ENCODE measurements at regions not wholly inside any gene's neighbourhood (a gene's known extent, or its start where the extent isn't known, plus 50 kb on each side); places are given as distances from the start of the nearest gene placed in this dataset.

GRCh38 chr1:56050911-56051310 is 528.5 kb downstream of the PLPP3 start:
- DNase-seq: no peak
- no peak overlapping the region for H3K4me3 ChIP-seq (ENCODE audit: insufficient read depth in 1 of 2, low read depth in 1 of 2, low read length in 2 of 2)
- no peak overlapping the region for H3K4me2 ChIP-seq (ENCODE audit: low read length, poor library complexity, severe bottlenecking)
- no peak overlapping the region for H4K91ac ChIP-seq (ENCODE audit: low read length)
- H4K8ac ChIP-seq (ENCODE audit: low read length): no peak overlapping the region
- H3K9me3 ChIP-seq (ENCODE audit: control insufficient read depth, low read length): no peaks in the 10 kb centered on the region
- H3K9ac ChIP-seq (ENCODE audit: low read length): no peak overlapping the region
- H2AK5ac ChIP-seq (ENCODE audit: low read length, severe bottlenecking): no peak overlapping the region
- H2BK12ac ChIP-seq (ENCODE audit: low read length in 2 of 2): no peak overlapping the region
- H3K36me3 ChIP-seq (ENCODE audit: control insufficient read depth in 1 of 2, insufficient read depth in 2 of 2, low read depth in 1 of 2, low read length in 2 of 2): no peaks in the 10 kb centered on the region
- H2AFZ ChIP-seq (ENCODE audit: low read depth, low read length): no peak overlapping the region
- no peak overlapping the region for H3K18ac ChIP-seq (ENCODE audit: low read depth in 1 of 2, low read length in 2 of 2)
- WGBS: 100% methylated on average over 1 of the region's 2 CpGs
- H2BK5ac ChIP-seq (ENCODE audit: low read depth, low read length, poor library complexity, severe bottlenecking): no peak overlapping the region
- H3K27ac ChIP-seq (ENCODE audit: low read length, poor library complexity, severe bottlenecking): no peak overlapping the region
- H3K27me3 ChIP-seq (ENCODE audit: control insufficient read depth in 1 of 2, insufficient read depth in 1 of 2, low read length in 2 of 2): no peaks in the 10 kb centered on the region
- no peak overlapping the region for H2BK15ac ChIP-seq (ENCODE audit: low read depth, poor library complexity, severe bottlenecking)
- no peaks in the 10 kb centered on the region for H3K79me1 ChIP-seq (replicated peaks; ENCODE audit: low read length, poor library complexity, severe bottlenecking)
- no peak overlapping the region for H3K23ac ChIP-seq (ENCODE audit: low read length in 2 of 2)
- H3K14ac ChIP-seq (ENCODE audit: low read length in 2 of 2): no peak overlapping the region
- no peak overlapping the region for H3K4ac ChIP-seq (ENCODE audit: low read depth in 1 of 2, low read length in 2 of 2)
- H2BK120ac ChIP-seq (ENCODE audit: low read depth, low read length): no peak overlapping the region
- no peaks in the 10 kb centered on the region for H3K4me1 ChIP-seq (ENCODE audit: control insufficient read depth, insufficient read depth, low read depth, low read length)

GRCh38 chr1:56045477-56045876 is 533.9 kb downstream of the PLPP3 start:
- no peaks in the 10 kb centered on the region for H3K9me3 ChIP-seq (ENCODE audit: control insufficient read depth, low read length)
- DNase-seq: no peak
- 100% methylated on average over 1 of the region's 1 CpG for WGBS

DNA sequence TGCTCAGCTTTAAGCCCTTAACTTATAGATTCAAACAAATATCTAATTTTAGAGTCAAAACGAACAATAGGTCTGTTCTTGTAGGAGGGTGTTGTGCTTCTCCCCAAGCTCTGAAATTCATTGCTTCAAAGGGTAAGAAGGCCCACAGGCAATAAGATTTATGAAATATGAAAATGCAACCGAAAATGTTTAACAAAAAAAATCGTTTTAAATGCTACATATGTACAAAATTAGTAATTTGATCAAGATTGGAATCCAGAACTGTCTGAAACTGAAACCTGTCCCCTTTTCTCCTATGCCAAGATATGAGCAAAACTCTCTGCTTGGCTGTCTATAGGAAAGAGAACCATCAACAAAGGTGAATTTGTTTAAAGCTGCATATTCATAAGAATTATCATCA is 534.3 kb downstream of the PLPP3 start:
- WGBS: 86% methylated on average over 1 of the region's 3 CpGs
- H2AFZ ChIP-seq (ENCODE audit: low read depth, low read length): no peak overlapping the region
- no peak overlapping the region for H3K9ac ChIP-seq (ENCODE audit: low read length)
- no peak overlapping the region for H2BK15ac ChIP-seq (ENCODE audit: low read depth, poor library complexity, severe bottlenecking)
- H3K14ac ChIP-seq (ENCODE audit: low read length in 2 of 2): no peak overlapping the region
- H2BK120ac ChIP-seq (ENCODE audit: low read depth, low read length): no peak overlapping the region
- H3K36me3 ChIP-seq (ENCODE audit: control insufficient read depth in 1 of 2, insufficient read depth in 2 of 2, low read depth in 1 of 2, low read length in 2 of 2): no peaks in the 10 kb centered on the region
- H3K23ac ChIP-seq (ENCODE audit: low read length in 2 of 2): no peak overlapping the region
- no peaks in the 10 kb centered on the region for H3K4me1 ChIP-seq (ENCODE audit: control insufficient read depth, insufficient read depth, low read depth, low read length)
- H3K79me1 ChIP-seq (replicated peaks; ENCODE audit: low read length, poor library complexity, severe bottlenecking): no peaks in the 10 kb centered on the region
- H4K8ac ChIP-seq (ENCODE audit: low read length): no peak overlapping the region
- no peak overlapping the region for H3K18ac ChIP-seq (ENCODE audit: low read depth in 1 of 2, low read length in 2 of 2)
- no peak overlapping the region for H3K4ac ChIP-seq (ENCODE audit: low read depth in 1 of 2, low read length in 2 of 2)
- H2BK12ac ChIP-seq (ENCODE audit: low read length in 2 of 2): no peak overlapping the region
- no peak overlapping the region for H2BK5ac ChIP-seq (ENCODE audit: low read depth, low read length, poor library complexity, severe bottlenecking)
- H3K27me3 ChIP-seq (ENCODE audit: control insufficient read depth in 1 of 2, insufficient read depth in 1 of 2, low read length in 2 of 2): no peaks in the 10 kb centered on the region
- H4K91ac ChIP-seq (ENCODE audit: low read length): no peak overlapping the region
- no peak overlapping the region for H3K4me3 ChIP-seq (ENCODE audit: insufficient read depth in 1 of 2, low read depth in 1 of 2, low read length in 2 of 2)
- H2AK5ac ChIP-seq (ENCODE audit: low read length, severe bottlenecking): no peak overlapping the region
- no peak overlapping the region for H3K27ac ChIP-seq (ENCODE audit: low read length, poor library complexity, severe bottlenecking)
- H3K4me2 ChIP-seq (ENCODE audit: low read length, poor library complexity, severe bottlenecking): no peak overlapping the region
- DNase-seq: no peak
- no peaks in the 10 kb centered on the region for H3K9me3 ChIP-seq (ENCODE audit: control insufficient read depth, low read length)

More at GRCh38 chr1:56045477-56045876, 533.9 kb downstream of the PLPP3 start:
- no peak overlapping the region for H4K91ac ChIP-seq (ENCODE audit: low read length)
- no peak overlapping the region for H2BK12ac ChIP-seq (ENCODE audit: low read length in 2 of 2)
- H3K4me1 ChIP-seq (ENCODE audit: control insufficient read depth, insufficient read depth, low read depth, low read length): no peaks in the 10 kb centered on the region
- no peak overlapping the region for H3K27ac ChIP-seq (ENCODE audit: low read length, poor library complexity, severe bottlenecking)
- no peaks in the 10 kb centered on the region for H3K36me3 ChIP-seq (ENCODE audit: control insufficient read depth in 1 of 2, insufficient read depth in 2 of 2, low read depth in 1 of 2, low read length in 2 of 2)
- no peak overlapping the region for H3K14ac ChIP-seq (ENCODE audit: low read length in 2 of 2)
- no peak overlapping the region for H2AFZ ChIP-seq (ENCODE audit: low read depth, low read length)
- H2BK5ac ChIP-seq (ENCODE audit: low read depth, low read length, poor library complexity, severe bottlenecking): no peak overlapping the region
- no peak overlapping the region for H3K4ac ChIP-seq (ENCODE audit: low read depth in 1 of 2, low read length in 2 of 2)
- no peak overlapping the region for H3K4me2 ChIP-seq (ENCODE audit: low read length, poor library complexity, severe bottlenecking)
- no peak overlapping the region for H3K4me3 ChIP-seq (ENCODE audit: insufficient read depth in 1 of 2, low read depth in 1 of 2, low read length in 2 of 2)
- no peak overlapping the region for H3K18ac ChIP-seq (ENCODE audit: low read depth in 1 of 2, low read length in 2 of 2)
- no peak overlapping the region for H3K23ac ChIP-seq (ENCODE audit: low read length in 2 of 2)
- no peak overlapping the region for H2BK120ac ChIP-seq (ENCODE audit: low read depth, low read length)
- H2AK5ac ChIP-seq (ENCODE audit: low read length, severe bottlenecking): no peak overlapping the region
- no peak overlapping the region for H4K8ac ChIP-seq (ENCODE audit: low read length)
- H3K27me3 ChIP-seq (ENCODE audit: control insufficient read depth in 1 of 2, insufficient read depth in 1 of 2, low read length in 2 of 2): no peaks in the 10 kb centered on the region
- H2BK15ac ChIP-seq (ENCODE audit: low read depth, poor library complexity, severe bottlenecking): no peak overlapping the region
- H3K79me1 ChIP-seq (replicated peaks; ENCODE audit: low read length, poor library complexity, severe bottlenecking): no peaks in the 10 kb centered on the region
- H3K9ac ChIP-seq (ENCODE audit: low read length): no peak overlapping the region

GRCh38 chr1:56036479-56036878 is 542.9 kb downstream of the PLPP3 start:
- H3K4ac ChIP-seq (ENCODE audit: low read depth in 1 of 2, low read length in 2 of 2): no peak overlapping the region

More at GRCh38 chr1:56036479-56036878, 542.9 kb downstream of the PLPP3 start:
- Histone ChIP-seq H3K36me3 (ENCODE audit: control insufficient read depth in 1 of 2, insufficient read depth in 2 of 2, low read depth in 1 of 2, low read length in 2 of 2) (no peaks in the 10 kb centered on the region), H4K91ac (ENCODE audit: low read length) (no peak overlapping the region), H2AFZ (ENCODE audit: low read depth, low read length) (no peak overlapping the region), H3K23ac (ENCODE audit: low read length in 2 of 2) (no peak overlapping the region), H3K9ac (ENCODE audit: low read length) (no peak overlapping the region), H2BK5ac (ENCODE audit: low read depth, low read length, poor library complexity, severe bottlenecking) (no peak overlapping the region), H3K79me1 (replicated peaks; ENCODE audit: low read length, poor library complexity, severe bottlenecking) (no peaks in the 10 kb centered on the region), H3K14ac (ENCODE audit: low read length in 2 of 2) (no peak overlapping the region), H2BK15ac (ENCODE audit: low read depth, poor library complexity, severe bottlenecking) (no peak overlapping the region), H3K9me3 (ENCODE audit: control insufficient read depth, low read length) (no peaks in the 10 kb centered on the region), H4K8ac (ENCODE audit: low read length) (no peak overlapping the region), H3K4me2 (ENCODE audit: low read length, poor library complexity, severe bottlenecking) (no peak overlapping the region), H3K4me3 (ENCODE audit: insufficient read depth in 1 of 2, low read depth in 1 of 2, low read length in 2 of 2) (no peak overlapping the region), H3K27me3 (ENCODE audit: control insufficient read depth in 1 of 2, insufficient read depth in 1 of 2, low read length in 2 of 2) (no peaks in the 10 kb centered on the region), H2BK12ac (ENCODE audit: low read length in 2 of 2) (no peak overlapping the region), H2BK120ac (ENCODE audit: low read depth, low read length) (no peak overlapping the region), H3K27ac (ENCODE audit: low read length, poor library complexity, severe bottlenecking) (no peak overlapping the region), H3K18ac (ENCODE audit: low read depth in 1 of 2, low read length in 2 of 2) (no peak overlapping the region), H2AK5ac (ENCODE audit: low read length, severe bottlenecking) (no peak overlapping the region), H3K4me1 (ENCODE audit: control insufficient read depth, insufficient read depth, low read depth, low read length) (no peaks in the 10 kb centered on the region)
- DNase-seq: no peak
